ENCODE measurements at regions not wholly inside any gene's neighbourhood (a gene's known extent, or its start where the extent isn't known, plus 50 kb on each side); places are given as distances from the start of the nearest gene placed in this dataset.

DNA sequence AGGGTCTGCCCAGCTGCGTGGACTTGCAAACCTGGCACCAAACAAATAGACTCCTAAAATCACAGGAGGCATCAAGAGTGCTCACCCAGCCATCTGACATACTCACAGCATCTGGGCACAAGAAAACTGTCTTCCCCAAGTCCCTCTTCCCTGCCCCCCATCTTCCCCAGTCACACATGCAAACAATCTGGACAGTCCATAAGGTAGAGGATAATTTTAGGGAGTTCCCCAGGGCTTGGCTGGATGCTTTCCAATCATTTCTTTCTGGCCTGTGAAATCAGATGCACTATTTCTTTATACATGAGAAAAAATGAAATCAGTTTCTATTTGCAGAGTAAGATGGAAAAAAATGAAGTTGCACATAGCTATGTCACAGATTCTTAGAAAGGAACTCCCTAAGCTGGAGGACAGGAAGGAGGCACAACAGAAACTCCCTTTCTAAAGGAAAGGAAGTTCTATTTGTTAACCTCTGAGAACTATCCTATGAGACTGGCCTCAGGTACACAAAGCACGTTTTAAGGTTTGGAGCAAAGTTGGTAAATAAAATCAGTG, 342.3 kb downstream of the HNRNPD start:
- DNase-seq (ENCODE audit: low read depth): no peak

DNA sequence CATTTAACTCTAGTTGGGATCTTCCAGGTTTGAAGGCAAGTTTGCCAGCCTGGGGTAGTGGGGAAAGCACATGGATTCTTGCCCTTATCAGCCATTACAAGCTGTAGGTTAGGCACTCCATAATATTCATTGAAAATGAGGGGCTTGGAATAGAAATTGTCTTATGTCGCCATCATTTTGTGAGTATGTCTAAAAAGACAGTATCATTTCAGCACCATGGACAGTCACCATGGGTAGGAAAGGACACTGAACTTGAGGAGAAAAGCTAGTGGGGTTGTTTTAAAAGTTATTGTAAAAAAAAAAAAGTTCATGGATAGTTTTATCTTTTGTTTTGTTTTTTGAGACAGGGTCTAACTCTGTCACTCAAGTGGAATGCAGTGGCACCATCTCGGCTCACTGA, 356.1 kb downstream of the HNRNPD start:
- peak; percentile 0 for DNase-seq (ENCODE audit: low read depth)

DNA sequence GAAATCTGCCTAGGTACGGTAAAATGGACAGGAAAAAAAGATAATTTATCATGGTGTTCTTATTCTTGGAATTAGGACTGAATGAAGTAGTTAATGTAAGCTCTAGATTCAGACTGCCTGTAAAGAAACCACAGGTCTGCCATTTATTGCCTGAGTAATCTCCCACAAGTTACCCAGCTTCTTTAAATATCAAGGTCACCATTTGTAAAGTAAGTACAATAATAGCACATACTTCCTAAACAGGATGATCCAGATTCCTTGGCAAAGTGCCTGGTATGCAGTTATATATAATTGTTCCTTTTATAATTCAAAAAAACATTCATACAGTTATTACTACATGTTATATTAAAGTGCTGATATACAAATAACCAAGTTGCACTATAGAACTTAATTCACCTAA, 368.6 kb downstream of the HNRNPD start:
- DNase-seq (ENCODE audit: low read depth): no peak

DNA sequence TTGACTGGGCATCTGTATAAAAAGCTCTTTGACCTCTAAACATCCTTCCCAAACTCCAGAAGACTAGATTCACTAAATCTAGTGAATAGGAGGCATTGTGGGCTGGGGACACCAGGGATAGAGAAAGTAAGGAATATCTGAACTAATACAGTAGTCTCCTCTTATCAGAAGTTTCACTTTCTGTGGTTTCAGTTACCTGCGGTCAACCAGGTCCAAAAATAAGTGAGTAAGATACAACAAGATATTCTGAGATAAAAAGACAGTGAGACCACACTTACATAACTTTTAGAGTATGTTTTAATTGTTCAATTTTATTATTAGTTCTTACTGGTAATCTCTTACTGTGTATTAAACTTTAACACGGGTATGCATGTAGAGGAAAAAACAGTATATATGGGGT, 376.5 kb downstream of the HNRNPD start:
- no peak for DNase-seq (ENCODE audit: low read depth)

DNA sequence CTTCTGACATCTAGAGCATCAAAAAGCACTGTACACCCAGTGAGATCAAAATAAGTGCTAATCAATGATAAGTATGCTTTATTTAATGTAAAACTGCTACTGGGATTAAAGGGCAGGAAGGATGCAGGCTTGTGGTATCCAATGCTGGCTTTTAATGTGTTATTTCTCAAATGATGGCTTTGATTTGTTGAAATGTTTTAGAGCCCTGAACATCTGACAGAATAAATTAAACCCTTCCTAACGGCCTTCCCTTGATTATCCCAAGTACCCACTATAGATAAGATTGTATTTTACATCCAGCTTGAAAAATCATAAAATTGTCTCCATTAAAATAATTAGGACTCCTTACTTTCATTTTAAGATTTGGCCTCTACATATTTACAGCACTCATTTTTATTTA, 382.9 kb downstream of the HNRNPD start:
- DNase-seq (ENCODE audit: low read depth): no peak

DNA sequence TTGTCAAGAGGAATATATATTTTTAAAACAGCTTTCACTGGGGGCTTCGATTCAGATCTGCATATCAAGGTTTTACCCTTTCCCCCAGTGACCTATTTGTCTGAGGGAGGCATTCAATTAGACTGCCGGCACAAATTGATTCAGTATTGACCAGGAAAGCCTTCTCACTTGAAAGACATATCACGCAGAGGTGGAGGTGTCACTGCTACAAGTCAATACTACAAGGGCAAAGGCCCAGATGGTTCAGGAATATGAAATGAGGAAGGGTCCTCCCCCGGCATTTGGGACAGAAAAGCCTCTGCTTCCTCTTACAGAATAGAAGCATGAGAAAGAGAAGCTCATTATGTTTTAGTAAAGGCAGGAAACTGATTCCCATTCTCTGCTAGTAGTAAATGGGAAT, 383.6 kb downstream of the HNRNPD start:
- no peak for DNase-seq (ENCODE audit: low read depth)

DNA sequence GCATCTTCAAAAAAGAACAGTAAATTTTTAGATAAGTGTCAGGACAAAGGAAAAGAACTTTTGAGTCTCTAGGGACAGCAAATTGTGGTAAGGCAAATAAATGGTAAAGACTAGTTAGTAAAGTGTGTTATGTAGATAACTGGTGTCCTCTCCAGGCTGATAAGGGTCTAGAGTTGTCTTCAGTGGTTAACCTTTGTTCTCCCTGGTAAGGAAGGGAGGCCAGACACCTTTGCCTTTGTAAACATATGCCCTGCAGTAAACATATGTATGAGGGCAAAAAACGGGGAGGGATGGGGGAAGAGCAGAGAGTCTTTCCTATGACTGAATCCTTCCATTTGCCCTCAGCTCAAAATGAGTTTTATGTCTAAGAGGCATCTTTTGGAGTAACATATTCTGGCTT, 384.6 kb downstream of the HNRNPD start:
- no peak for DNase-seq (ENCODE audit: low read depth)

DNA sequence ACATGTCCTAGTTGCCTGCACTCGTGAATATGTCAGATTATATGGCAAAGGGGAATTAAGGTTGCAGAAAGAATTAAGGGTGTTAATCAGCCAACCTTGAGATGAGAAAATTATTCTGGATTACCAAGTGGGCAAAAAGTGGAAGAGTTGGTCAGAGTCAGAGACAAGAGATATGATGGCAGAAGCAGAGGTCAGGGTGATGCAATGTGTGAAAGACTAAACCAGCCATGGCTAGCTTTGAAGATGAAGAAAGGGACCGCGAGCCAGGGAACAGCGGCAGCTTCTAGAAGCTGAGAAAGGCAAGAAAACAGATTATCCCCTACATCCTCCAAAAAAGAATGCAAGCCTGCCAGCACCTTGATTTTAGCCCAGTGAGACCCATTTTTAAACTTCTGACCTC, 385.6 kb downstream of the HNRNPD start:
- DNase-seq (ENCODE audit: low read depth): no peak

DNA sequence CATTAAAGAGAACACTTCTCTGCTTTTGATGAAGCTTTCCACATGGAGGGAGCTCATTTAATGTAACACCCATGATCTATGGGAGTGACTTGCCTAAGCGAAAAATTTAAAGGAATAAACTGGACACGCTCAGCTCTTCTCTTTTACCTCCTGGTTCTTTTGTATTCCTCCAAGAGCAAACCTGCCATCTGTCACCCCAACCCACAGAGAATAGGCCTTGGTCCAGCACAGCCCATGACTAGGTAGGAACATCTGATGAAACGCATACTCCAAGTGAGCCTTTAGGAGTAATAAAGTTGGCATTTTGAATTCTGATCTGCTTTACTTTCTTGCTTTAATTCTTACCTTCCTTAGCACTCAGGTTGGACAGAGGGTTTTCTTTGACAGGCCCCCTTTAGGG, 389.0 kb downstream of the HNRNPD start:
- no peak for DNase-seq (ENCODE audit: low read depth)

DNA sequence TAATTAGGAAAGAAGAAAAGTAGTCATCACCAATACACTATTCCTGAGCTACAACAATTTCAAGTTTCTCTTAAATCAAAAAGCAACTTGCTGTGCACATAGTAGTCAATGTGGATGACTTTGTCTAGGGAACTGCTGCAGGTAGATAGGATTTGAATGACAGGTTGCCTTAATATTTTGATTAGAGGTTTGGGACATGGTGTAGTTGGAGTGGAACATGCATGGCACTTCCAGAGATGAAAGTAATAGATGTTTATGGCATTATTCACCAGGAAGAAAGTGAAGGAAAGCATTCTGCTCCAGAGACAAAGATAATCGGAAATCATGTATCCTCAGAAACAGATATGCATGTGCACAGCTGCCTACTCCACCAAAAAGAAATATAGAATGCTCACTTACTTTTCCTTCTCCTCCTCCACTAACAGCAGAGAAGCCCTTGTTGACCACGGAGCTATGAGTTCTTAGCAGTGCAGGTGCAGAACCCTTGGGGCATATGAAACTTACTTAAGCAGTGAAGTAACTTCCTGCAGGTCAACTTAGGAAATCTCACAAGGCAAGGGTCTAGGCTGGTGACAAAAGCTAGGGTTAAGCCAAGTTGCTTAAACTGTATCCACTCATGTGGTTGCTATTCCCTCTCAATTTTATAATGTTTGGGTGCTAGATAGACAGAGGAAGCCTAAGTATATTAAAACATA, 390.8 kb downstream of the HNRNPD start:
- no peak for DNase-seq (ENCODE audit: low read depth)

DNA sequence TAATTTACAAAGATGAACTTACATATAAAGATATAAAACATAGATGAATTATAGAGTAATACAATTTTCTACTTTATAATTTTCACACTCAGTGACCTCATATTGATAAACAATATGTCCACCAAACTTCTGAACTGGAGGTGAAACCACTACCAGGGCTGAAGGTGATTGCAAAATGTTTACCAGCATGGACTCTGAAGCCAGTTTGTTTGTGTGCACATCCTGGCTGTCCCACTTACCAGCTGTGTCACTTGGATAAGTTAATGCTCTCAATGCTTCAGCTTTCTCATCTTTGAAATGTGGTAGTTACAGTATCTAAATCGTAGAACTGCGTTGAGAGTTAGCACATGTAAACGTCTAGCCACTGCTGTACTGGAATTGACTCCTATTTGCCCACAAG, 392.6 kb downstream of the HNRNPD start:
- DNase-seq (ENCODE audit: low read depth): no peak

DNA sequence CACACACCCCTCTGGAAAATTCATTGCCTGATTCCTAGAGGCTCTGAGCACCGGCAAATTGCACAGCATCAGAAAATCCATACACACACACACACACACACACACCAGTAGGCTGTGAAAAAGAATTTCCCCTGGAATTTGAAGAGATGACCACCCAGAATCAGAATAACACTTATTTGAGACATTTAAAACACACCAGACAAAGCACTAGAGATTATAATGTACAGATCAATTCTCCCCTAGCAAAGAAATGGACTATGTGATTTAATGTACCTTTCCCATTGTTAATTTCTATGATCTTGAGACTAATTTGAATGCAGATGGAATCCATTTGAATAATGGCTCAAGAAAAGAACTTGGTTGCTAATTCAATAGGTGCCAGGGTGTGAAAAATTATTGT, 399.3 kb downstream of the HNRNPD start:
- DNase-seq (ENCODE audit: low read depth): no peak

DNA sequence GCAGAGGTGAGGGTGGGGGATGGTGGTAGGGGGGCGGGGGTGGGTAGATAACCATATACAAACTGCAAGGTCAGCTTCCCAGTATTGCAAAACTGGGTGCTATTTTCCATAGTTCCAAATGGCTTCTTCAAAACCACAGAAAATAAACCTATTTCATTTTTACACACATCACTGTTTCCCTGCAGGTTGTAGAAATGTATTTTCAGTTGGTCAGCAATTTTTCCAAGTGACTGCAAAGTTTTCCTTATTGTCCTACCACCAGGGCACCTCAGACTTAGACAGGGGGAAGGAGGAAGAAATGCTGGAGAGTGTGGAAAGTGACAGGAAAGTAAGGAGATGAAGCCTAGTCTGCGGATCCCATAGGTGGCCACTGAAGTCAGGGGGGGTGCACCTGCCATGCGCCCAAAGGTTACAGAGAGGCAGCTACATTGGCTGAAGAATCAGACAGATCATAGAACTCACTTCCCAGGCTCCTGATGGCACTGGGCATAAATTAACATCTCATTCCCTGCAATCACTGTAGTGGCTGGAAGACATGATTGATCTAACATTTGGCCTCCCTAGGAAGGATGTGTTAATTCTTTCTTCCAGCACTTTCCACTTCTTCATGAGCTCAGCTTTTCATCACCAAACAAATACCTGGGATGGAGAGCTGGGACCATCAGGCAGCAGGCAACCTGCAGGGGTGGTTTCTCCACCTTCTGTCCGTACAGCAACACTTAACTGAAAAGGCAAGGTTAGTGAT, 402.0 kb downstream of the HNRNPD start:
- no peak for DNase-seq (ENCODE audit: low read depth)

DNA sequence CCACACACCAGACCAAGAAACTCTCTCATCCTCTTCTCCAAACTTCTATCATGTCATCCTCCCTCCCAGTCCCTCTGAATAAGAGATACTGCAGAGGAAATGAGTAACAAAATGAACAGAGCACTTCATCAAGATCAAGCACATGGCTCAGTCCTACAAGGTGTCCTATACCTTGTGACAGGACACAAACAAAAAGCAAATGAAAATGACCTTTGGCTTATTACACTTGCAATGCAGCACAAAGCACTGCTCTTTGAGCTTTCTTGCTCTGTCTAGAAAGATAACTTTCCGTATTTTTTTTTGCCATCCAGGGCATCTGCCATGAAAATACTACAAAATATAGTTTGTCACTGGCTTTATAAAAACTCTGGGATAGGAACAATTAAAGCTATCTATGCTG, 402.7 kb downstream of the HNRNPD start:
- DNase-seq (ENCODE audit: low read depth): no peak

DNA sequence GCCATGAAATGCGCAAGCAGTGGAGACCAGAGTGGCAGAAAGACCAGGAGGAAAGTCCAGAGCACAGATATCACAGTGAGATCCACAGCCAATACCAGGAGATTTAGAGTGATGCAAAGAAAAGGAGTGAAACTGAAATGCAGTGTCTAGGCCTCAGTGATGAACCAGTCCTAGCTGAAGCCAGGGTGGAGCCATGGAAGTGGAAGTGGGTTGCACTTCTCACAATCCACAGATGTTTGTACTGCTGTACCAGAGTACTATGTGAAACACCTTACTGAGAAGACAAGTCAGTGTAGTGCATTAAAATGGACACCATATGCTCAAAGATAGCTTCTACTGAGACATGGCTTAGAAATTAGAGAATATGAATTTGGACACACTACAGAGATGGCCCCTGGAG, 403.3 kb downstream of the HNRNPD start:
- DNase-seq (ENCODE audit: low read depth): no peak

DNA sequence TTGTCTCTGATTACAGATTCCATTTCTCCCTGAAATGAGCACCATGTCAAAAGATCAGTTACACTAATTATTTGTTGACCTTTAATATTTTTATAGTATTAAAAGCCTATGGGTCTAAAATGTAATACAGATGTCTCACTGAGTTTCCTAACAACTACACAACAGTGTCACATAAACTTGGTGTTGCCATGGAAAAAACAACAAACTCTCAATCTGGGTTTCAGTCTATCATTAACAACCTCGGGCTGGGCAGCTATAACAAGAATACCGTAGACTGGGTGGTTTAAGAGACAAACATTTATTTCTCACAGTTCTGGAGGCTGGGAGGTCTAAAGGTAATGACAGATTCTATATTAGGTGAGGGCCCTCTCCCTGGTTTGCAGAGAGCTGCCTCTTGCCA, 407.1 kb downstream of the HNRNPD start:
- DNase-seq (ENCODE audit: low read depth): no peak

DNA sequence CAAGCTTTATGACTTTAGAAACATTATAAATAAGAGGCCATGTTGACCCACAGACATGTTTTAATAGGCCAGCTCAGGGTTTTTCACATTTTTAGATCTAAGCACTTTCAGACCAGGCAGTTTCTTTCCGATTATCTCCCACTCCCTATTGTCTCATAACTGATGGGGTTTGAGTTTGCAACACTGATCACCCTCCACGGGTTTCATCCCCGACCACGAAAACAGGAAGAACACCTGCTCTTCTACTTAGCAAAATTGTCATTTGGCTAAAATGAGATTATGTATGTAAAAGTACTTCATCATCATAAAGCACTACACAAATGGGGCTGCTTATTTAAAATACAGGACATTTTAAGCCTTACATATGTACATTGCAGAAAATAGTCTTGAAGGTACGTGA, 407.9 kb downstream of the HNRNPD start:
- DNase-seq (ENCODE audit: low read depth): no peak

DNA sequence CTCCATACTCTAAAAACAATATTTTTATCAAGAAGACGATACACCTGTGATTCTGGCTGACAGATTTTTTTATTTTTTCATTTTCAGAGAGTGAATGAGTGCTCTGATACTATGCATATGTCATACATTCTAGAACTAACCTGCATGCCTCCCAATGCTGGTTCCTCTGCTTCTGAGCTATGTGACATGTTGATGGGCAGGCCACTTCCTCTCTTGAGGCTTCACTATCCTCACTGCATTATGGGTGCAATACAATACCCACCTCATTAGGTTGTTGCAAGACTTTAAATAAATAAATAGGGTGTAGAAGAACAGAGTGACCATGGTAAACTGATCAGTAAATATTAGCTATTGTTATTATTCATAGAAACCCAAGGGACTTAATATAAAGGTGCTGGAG, 408.3 kb downstream of the HNRNPD start:
- no peak for DNase-seq (ENCODE audit: low read depth)

DNA sequence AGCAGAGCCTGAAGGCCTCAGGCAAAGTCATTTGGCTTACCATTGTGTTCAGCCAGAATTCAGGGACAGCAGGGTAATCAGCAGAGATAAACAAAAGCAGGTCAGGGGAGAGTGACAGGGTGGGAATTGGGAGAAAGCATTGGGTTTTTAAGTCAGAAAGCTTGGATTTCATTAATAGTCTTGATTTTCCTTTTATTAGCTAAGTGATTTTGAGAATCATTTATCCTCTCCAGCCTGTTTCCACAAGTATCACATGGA, 410.1 kb downstream of the HNRNPD start:
- DNase-seq (ENCODE audit: low read depth): no peak

DNA sequence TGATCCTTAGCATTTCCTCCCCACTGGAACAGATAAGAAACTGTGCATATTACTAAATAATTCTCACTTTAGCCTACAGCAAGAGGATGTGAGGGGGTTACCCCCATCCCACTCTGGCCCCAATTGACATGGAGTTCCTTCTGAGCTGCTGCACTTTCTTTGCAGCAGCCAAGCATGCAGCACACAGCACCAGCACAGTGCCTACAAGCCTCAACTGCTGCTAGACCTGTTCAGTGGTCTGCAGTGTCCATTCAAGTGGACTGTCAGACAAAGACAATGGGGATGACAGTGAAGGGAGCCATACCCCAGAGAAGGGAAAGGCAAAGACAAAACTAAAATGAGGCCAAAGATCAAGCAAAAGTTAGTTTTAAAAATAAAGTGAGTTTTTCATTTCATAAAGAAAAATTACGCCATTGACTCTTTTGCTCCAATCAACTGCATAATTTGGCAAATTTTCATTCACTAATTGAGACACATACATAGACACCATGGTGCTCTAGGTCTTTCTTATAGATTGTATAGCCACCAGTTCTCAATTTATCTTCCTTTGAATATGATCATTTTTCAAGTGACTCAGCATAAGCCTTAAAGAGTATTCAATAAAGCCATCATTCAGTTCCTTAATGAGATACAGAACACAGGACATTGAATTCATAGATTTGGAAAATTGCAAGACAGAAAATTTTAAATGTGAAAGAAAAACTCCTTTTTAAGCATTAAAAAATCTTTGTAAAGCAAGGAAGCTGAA, 410.6 kb downstream of the HNRNPD start:
- no peak for DNase-seq (ENCODE audit: low read depth)

DNA sequence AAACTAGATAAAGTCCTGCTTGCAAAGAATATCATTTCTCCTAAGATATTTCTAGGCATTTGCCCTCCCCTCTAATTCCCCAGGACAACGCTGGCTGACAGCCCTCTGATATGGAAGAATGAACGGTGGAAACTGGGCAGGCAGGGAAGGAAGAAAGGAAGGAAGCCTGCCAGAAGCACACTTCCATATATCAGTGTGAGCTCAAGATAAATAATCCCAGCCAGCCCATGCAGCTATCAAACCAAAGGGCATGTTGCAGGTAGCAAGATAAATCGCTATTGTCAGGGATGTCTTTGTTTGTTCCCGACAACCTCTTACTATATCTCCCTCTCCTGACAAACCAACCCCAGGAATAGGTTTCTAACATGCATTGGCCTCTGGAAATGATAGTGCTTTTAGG, 412.8 kb downstream of the HNRNPD start:
- DNase-seq (ENCODE audit: low read depth): no peak

DNA sequence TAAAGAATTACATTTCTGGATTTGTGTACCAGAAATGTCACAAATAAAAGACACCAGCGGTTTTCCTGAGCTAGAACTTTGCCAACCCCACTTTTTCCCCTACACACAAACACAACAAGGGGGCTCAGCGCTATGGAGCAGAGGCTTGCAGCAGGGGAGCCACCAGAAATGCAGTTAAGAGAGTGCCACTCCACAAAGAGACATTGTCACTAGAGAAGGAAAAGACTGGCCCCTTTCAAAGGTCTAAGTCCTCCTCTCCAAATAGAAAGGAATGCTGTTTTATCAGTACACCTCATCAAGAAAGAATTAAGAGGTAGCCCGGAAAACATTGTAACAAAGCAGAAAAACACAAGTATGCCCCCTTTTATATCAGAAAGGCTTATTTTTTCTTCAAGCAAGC, 419.5 kb downstream of the HNRNPD start:
- no peak for DNase-seq (ENCODE audit: low read depth)

DNA sequence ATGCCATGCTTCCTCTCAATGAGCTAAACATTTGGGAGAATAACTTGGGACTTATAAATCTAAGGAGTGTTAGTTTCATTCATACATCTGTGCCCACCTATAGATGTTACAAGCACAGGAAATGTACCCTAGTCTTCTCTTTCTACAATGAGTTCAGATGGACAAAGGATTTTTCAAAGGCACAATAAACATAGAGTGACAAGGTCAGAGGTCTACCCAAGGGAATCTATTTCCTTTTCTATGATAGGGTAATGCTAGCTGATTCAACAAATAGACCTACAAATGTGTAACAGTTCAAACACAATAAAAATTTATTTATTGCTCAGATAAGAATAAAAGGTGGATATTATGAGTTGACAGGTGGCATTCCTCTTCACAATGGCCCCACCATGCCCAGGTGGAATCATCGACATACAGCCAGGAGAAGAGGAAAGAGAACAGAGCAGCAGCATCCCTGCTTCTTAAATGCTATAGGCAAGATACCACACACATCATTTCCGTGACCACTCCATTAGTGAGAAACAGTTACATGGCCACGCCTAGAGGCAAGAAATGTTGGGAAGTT, 421.8 kb downstream of the HNRNPD start:
- no peak for DNase-seq (ENCODE audit: low read depth)
